ENCODE measurements at regions not wholly inside any gene's neighbourhood (a gene's known extent, or its start where the extent isn't known, plus 50 kb on each side); places are given as distances from the start of the nearest gene placed in this dataset.

- TF ChIP-seq EZH2 (IDR thresholded peaks at IDR 0.05; ENCODE audit: insufficient read depth, poor library complexity, severe bottlenecking) (no peak), EZH2phosphoT487 (IDR thresholded peaks at IDR 0.05; ENCODE audit: insufficient read depth, low read depth) (no peak)
Measured at GRCh38 chr11:101269390-101269789, 139.8 kb upstream of the PGR start.
